OCI-LY3 (cell line): ENCODE measurements at regions not wholly inside any gene's neighbourhood (a gene's known extent, or its start where the extent isn't known, plus 50 kb on each side); places are given as distances from the start of the nearest gene placed in this dataset.

Experiments used
- EZH2phosphoT487 ChIP-seq: fragments of 200-600 bp; shearing (Covaris generic); IDR thresholded peaks from 2 replicates; pipeline ENCODE4 v1.6.1; 2018; ENCODE audit warnings: antibody characterized with exemption, mixed run types, low read depth
- TF ChIP-seq, protein P1 (sequence below): fragments of 200-600, 300-600 bp; sonication (generic); IDR thresholded peaks from 2 replicates; pipeline ENCODE4 v1.5.1; 2014; ENCODE audit warnings: antibody characterized with exemption, low read length, low read depth

DNA sequence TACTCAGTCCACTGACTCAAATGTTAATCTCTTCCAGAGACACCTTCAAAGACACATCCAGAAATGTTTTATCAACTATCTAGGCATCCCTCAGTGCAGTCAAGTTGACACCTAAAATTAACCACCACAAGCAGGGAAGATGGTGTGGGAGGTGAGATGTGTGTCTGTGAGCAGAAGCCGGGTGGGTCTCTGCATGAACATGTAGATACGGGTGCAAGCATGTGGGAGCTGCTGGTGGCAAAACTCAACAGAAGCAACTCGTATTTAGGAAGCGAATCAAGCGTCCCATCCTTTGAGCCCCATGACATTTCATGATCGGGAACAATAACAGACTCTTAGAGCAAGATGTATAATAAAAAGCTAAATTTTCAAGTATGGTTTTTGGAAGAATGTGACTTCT, 110.0 kb upstream of the C14orf180 start:
- TF ChIP-seq, protein P1, sequence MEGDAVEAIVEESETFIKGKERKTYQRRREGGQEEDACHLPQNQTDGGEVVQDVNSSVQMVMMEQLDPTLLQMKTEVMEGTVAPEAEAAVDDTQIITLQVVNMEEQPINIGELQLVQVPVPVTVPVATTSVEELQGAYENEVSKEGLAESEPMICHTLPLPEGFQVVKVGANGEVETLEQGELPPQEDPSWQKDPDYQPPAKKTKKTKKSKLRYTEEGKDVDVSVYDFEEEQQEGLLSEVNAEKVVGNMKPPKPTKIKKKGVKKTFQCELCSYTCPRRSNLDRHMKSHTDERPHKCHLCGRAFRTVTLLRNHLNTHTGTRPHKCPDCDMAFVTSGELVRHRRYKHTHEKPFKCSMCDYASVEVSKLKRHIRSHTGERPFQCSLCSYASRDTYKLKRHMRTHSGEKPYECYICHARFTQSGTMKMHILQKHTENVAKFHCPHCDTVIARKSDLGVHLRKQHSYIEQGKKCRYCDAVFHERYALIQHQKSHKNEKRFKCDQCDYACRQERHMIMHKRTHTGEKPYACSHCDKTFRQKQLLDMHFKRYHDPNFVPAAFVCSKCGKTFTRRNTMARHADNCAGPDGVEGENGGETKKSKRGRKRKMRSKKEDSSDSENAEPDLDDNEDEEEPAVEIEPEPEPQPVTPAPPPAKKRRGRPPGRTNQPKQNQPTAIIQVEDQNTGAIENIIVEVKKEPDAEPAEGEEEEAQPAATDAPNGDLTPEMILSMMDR, result no peak
- no peak for TF ChIP-seq EZH2phosphoT487
